ENCODE measurements at regions not wholly inside any gene's neighbourhood (a gene's known extent, or its start where the extent isn't known, plus 50 kb on each side); places are given as distances from the start of the nearest gene placed in this dataset.

DNA sequence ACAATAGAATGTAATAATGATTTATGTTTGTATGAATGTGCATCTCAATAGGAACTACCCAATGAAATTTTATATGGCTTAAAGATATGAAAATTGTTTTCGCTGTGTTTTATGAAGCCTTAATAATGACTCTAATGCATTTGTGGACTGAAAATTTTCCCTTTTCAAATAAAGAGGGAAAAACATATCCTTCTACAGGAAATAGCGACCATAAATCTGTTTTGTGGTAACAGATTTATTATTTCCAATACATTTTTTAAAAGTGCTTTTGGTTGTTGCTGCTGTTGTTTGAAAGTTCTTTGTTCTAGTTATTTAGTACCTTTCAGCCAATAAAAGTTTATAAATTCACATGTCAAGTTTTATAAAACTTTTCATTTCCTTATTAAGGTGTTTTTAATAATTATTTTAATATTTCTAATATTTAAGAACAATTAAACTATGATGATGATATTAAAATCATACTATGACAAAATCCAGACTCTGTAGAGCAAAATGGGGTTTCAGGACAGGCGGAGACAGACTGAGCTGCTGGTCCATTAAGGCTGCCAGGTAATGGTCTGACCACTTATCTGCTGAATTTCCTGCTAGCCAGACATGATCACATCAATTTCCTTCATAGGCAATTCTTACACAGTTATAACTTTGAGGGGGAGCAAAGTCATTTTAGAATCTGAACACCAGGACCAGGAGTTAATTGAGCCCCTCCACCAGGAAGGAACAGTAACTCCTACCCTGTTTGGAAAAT lies 65.7 kb upstream of the NEUROD1 start:
- TF ChIP-seq, protein P1, sequence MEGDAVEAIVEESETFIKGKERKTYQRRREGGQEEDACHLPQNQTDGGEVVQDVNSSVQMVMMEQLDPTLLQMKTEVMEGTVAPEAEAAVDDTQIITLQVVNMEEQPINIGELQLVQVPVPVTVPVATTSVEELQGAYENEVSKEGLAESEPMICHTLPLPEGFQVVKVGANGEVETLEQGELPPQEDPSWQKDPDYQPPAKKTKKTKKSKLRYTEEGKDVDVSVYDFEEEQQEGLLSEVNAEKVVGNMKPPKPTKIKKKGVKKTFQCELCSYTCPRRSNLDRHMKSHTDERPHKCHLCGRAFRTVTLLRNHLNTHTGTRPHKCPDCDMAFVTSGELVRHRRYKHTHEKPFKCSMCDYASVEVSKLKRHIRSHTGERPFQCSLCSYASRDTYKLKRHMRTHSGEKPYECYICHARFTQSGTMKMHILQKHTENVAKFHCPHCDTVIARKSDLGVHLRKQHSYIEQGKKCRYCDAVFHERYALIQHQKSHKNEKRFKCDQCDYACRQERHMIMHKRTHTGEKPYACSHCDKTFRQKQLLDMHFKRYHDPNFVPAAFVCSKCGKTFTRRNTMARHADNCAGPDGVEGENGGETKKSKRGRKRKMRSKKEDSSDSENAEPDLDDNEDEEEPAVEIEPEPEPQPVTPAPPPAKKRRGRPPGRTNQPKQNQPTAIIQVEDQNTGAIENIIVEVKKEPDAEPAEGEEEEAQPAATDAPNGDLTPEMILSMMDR (IDR thresholded peaks at IDR 0.05; ENCODE audit: extremely low read depth, missing control alignments): no peak
- DNase-seq (ENCODE audit: low spot score): no peak

GRCh38 chr2:181746844-181747243 lies 66.5 kb upstream of the NEUROD1 start:
- no peak for DNase-seq (ENCODE audit: low spot score)
- TF ChIP-seq, protein P1 (IDR thresholded peaks at IDR 0.05; ENCODE audit: extremely low read depth, missing control alignments): no peak

DNA sequence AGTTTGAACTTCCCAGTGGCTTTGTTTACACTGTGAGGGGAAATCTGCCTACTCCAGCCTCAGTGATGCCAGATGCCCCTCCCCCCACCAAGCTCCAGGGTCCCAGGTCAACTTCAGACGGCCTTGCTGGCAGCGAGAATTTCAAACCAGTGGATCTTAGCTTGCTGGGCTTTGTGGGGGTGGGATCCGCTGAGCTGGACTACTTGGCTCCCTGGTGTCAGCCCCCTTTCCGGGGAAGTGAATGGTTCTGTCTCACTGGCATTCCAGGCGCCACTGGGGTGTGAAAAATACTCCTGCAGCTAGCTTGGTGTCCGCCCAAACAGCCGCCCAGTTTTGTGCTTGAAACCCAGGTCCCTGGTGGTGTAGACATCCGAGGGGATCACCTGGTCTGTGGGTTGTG lies 70.0 kb upstream of the NEUROD1 start:
- no peak for DNase-seq (ENCODE audit: low spot score)

GRCh38 chr2:181751266-181752030 lies 71.1 kb upstream of the NEUROD1 start:
- TF ChIP-seq, protein P1 (IDR thresholded peaks at IDR 0.05; ENCODE audit: extremely low read depth, missing control alignments): no peak
- no peak for DNase-seq (ENCODE audit: low spot score)

More for the DNA sequence above, 70.0 kb upstream of the NEUROD1 start:
- TF ChIP-seq, protein P1 (IDR thresholded peaks at IDR 0.05; ENCODE audit: extremely low read depth, missing control alignments): no peak

DNA sequence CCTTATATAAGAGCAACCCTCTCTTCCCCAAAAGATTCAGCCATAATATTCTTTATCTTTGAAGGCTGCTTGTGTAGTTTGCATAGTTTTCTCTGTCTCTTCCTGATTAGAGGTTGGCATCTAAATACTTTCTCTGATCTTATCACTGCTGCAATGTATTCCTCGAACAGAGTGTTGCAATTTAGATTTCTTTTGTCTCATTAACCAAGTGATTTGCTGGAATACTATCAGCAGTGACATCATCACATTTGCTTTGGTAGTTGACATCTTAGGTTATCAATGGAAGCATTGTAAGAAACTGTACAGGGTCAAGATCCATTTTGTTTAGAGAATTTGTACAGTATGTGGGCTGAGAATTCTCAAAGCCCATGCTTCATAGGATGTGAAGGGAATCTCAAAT lies 72.0 kb upstream of the NEUROD1 start:
- no peak for DNase-seq (ENCODE audit: low spot score)
- TF ChIP-seq, protein P1 (IDR thresholded peaks at IDR 0.05; ENCODE audit: extremely low read depth, missing control alignments): no peak

DNA sequence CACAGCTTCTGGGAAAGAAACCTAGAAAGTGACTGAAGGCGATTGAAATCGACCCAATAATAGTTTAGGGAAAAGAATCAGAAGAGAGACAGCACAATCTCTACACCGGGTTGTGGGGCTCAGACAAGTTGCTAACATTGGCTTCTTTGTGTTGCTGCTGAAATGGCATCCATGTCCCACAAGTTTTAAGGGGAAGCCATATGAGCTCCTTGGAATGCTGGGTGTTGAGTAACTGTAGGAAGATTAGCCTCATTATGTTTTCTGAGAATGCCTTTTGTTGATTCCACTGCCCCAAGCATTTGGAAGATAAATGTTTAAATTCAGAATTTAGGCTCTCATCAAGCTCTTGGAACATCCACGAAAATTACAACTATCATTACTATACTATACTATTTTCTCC lies 73.4 kb upstream of the NEUROD1 start:
- no peak for DNase-seq (ENCODE audit: low spot score)
- TF ChIP-seq, protein P1 (IDR thresholded peaks at IDR 0.05; ENCODE audit: extremely low read depth, missing control alignments): no peak

DNA sequence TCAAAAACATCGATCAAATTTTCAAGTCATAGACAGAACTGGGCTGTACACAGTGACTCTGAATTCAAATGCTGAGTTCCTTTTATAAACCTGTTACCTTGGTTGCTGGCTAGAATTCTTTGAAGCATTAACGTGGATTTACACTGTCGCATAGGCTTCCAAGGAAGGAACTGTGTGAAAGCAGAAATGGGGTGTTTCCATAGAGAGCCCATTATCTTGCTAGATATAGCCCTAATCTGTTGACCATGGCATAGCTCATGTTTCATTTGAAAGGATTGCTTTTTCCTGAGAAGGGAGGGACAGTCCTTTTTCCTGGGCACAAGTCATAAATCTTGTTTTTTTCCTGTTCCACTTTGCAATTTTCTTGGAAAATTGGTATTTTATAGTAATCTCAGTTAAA lies 73.8 kb upstream of the NEUROD1 start:
- DNase-seq (ENCODE audit: low spot score): no peak
- TF ChIP-seq, protein P1 (IDR thresholded peaks at IDR 0.05; ENCODE audit: extremely low read depth, missing control alignments): no peak

All from GM20000 (cell line).